HEK293 (cell line): ENCODE measurements at regions not wholly inside any gene's neighbourhood (a gene's known extent, or its start where the extent isn't known, plus 50 kb on each side); places are given as distances from the start of the nearest gene placed in this dataset.

Experiments used
- CTCF ChIA-PET: fragments of 350-600 bp; formaldehyde crosslinking; extraction: SDS; loops from one replicate; lab custom pipeline; 2021; ENCODE audit warnings: antibody characterized with exemption; lab: Yijun Ruan, JAX
- POLR2A ChIA-PET: fragments of 300-600 bp; formaldehyde crosslinking; extraction: SDS; loops from one replicate; lab custom pipeline; 2020; ENCODE audit warnings: antibody characterized with exemption, inconsistent platforms; lab: Yijun Ruan, JAX
- H3K27ac ChIP-seq: fragments of 200-500 bp; sonication (Bioruptor generic); 2 replicates; pipeline ENCODE4 v1.5.1; 2014; ENCODE audit warnings: low read depth, low read length, control low read depth, inconsistent platforms; ENCODE audit errors: extremely low read depth
- H3K36me3 ChIP-seq, 2 experiments: fragments of 200-500 bp in 1 of 2; sonication (Bioruptor generic) in 1 of 2; 1 replicate in 1 of 2; 2 replicates in 1 of 2; pipeline ENCODE4 v1.5.1; 2014 to 2017; ENCODE audit warnings: inconsistent platforms in 2 of 2, low read length in 2 of 2; ENCODE audit not compliant: control insufficient read depth in 2 of 2, insufficient read depth in 1 of 2
- H3K4me1 ChIP-seq: fragments of 200-500 bp; sonication (Bioruptor generic); 2 replicates; pipeline ENCODE4 v1.5.1; 2014; ENCODE audit warnings: mild to moderate bottlenecking, low read length, inconsistent platforms; ENCODE audit not compliant: control insufficient read depth, insufficient read depth
- H3K4me3 ChIP-seq: 2 replicates; pipeline ENCODE4 v1.5.1; 2011; ENCODE audit warnings: low read depth, mild to moderate bottlenecking, control low read depth, low read length, moderate library complexity
- H3K9me3 ChIP-seq: fragments of 200-500 bp; sonication (Bioruptor generic); 2 replicates; pipeline ENCODE4 v1.5.1; 2014; ENCODE audit warnings: low read depth, low read length, inconsistent platforms; ENCODE audit not compliant: control insufficient read depth, insufficient read depth
- BCL6B ChIP-seq: fragments of 450-650 bp; formaldehyde crosslinking; IDR thresholded peaks from 2 replicates; pipeline ENCODE4 v1.5.1; 2017; ENCODE audit warnings: missing biosample characterization, missing genetic modification characterization
- EGR2 ChIP-seq: fragments of 450-650 bp; formaldehyde crosslinking; IDR thresholded peaks from 2 replicates; pipeline ENCODE4 v1.5.1; 2016; ENCODE audit warnings: low read depth, missing biosample characterization, missing genetic modification characterization
- HOXD13 ChIP-seq: sonication (generic); formaldehyde crosslinking; IDR thresholded peaks from 2 replicates; pipeline ENCODE4 v1.8.0; 2022; ENCODE audit warnings: missing genetic modification reagents, borderline replicate concordance
- MEIS1 ChIP-seq: sonication (generic); formaldehyde crosslinking; IDR thresholded peaks from 2 replicates; pipeline ENCODE4 v1.8.1; 2022; ENCODE audit warnings: missing genetic modification reagents, mild to moderate bottlenecking, borderline replicate concordance
- PBX3 ChIP-seq: sonication (generic); formaldehyde crosslinking; IDR thresholded peaks from 2 replicates; pipeline ENCODE4 v1.8.1; 2022; ENCODE audit warnings: mild to moderate bottlenecking, moderate library complexity, missing genetic modification reagents
- REPIN1 ChIP-seq: fragments of 450-650 bp; formaldehyde crosslinking; IDR thresholded peaks from 2 replicates; pipeline ENCODE4 v1.5.1; 2017; ENCODE audit warnings: missing biosample characterization, missing genetic modification characterization, low read depth
- SP7 ChIP-seq: fragments of 450-650 bp; formaldehyde crosslinking; IDR thresholded peaks from 2 replicates; pipeline ENCODE4 v1.5.1; 2016; ENCODE audit warnings: missing biosample characterization, missing genetic modification characterization
- YY2 ChIP-seq: fragments of 450-650 bp; formaldehyde crosslinking; IDR thresholded peaks from 2 replicates; pipeline ENCODE4 v1.5.1; 2016; ENCODE audit warnings: missing biosample characterization, missing genetic modification characterization
- ZBTB10 ChIP-seq: fragments of 450-650 bp; formaldehyde crosslinking; IDR thresholded peaks from 2 replicates; pipeline ENCODE4 v1.5.1; 2016; ENCODE audit warnings: missing biosample characterization, missing genetic modification characterization
- ZBTB21 ChIP-seq: fragments of 450-650 bp; formaldehyde crosslinking; IDR thresholded peaks from 2 replicates; pipeline ENCODE4 v1.5.1; 2017; ENCODE audit warnings: missing biosample characterization, missing genetic modification characterization
- ZBTB7A ChIP-seq: fragments of 450-650 bp; formaldehyde crosslinking; IDR thresholded peaks from 2 replicates; pipeline ENCODE4 v1.5.1; 2016; ENCODE audit warnings: low read depth, missing biosample characterization, missing genetic modification characterization
- ZFHX2 ChIP-seq: fragments of 450-650 bp; formaldehyde crosslinking; conservative IDR thresholded peaks from 2 replicates; pipeline ENCODE4 v1.5.1; 2016; ENCODE audit warnings: missing biosample characterization, missing genetic modification characterization
- ZNF133 ChIP-seq: fragments of 450-650 bp; formaldehyde crosslinking; IDR thresholded peaks from 2 replicates; pipeline ENCODE4 v1.5.1; 2016; ENCODE audit warnings: missing biosample characterization, missing genetic modification characterization
- ZNF157 ChIP-seq: fragments of 450-650 bp; formaldehyde crosslinking; IDR thresholded peaks from 2 replicates; pipeline ENCODE4 v1.5.1; 2016; ENCODE audit warnings: missing biosample characterization, missing genetic modification characterization
- ZNF292 ChIP-seq: fragments of 450-650 bp; formaldehyde crosslinking; IDR thresholded peaks from 2 replicates; pipeline ENCODE4 v1.5.1; 2016; ENCODE audit warnings: low read depth, missing biosample characterization, missing genetic modification characterization, borderline replicate concordance
- ZNF350 ChIP-seq: fragments of 450-650 bp; formaldehyde crosslinking; IDR thresholded peaks from 2 replicates; pipeline ENCODE4 v1.5.0; 2017; ENCODE audit warnings: missing biosample characterization, mild to moderate bottlenecking, missing genetic modification characterization
- ZNF518A ChIP-seq: fragments of 450-650 bp; formaldehyde crosslinking; conservative IDR thresholded peaks from 2 replicates; pipeline ENCODE4 v1.5.1; 2016; ENCODE audit warnings: low read depth, missing biosample characterization, missing genetic modification characterization
- ZNF549 ChIP-seq: fragments of 450-650 bp; IDR thresholded peaks from 2 replicates; pipeline ENCODE4 v1.5.1; 2018; ENCODE audit warnings: missing biosample characterization, missing genetic modification characterization, mild to moderate bottlenecking, inconsistent platforms, moderate library complexity
- ZNF596 ChIP-seq: fragments of 450-650 bp; IDR thresholded peaks from 2 replicates; pipeline ENCODE4 v1.5.0; 2018; ENCODE audit warnings: missing biosample characterization, mild to moderate bottlenecking, missing genetic modification characterization, moderate library complexity
- ZNF629 ChIP-seq: fragments of 450-650 bp; formaldehyde crosslinking; IDR thresholded peaks from 2 replicates; pipeline ENCODE4 v1.5.1; 2017; ENCODE audit warnings: missing biosample characterization, missing genetic modification characterization
- ZNF747 ChIP-seq: fragments of 450-650 bp; formaldehyde crosslinking; IDR thresholded peaks from 2 replicates; pipeline ENCODE4 v1.5.1; 2016; ENCODE audit warnings: missing biosample characterization, missing genetic modification characterization
- ZNF830 ChIP-seq: fragments of 450-650 bp; IDR thresholded peaks from 2 replicates; pipeline ENCODE4 v1.5.0; 2018; ENCODE audit warnings: missing biosample characterization, missing genetic modification characterization, low read depth, mild to moderate bottlenecking, moderate library complexity

GRCh38 chr1:193451001-193451400 lies 264.6 kb upstream of the B3GALT2 start:
- H3K4me3 ChIP-seq: no peak overlapping the region
- H3K9me3 ChIP-seq: no peaks in the 10 kb centered on the region
- no peaks in the 10 kb centered on the region for H3K4me1 ChIP-seq
- no peak overlapping the region for H3K27ac ChIP-seq
- H3K36me3 ChIP-seq: no peaks in the 10 kb centered on the region
- POLR2A ChIA-PET: no interaction called here
- TF ChIP-seq YY2: no peak
- no peak for TF ChIP-seq MEIS1
- no peak for TF ChIP-seq ZFHX2 (tag by site-specific recombination)
- no peak for TF ChIP-seq HOXD13 (CRISPR knock-in tag)
- no peak for TF ChIP-seq ZNF596
- no peak for TF ChIP-seq ZBTB21 (tag by site-specific recombination)
- no peak for TF ChIP-seq ZNF747 (tag by site-specific recombination)
- no peak for TF ChIP-seq REPIN1
- no peak for TF ChIP-seq ZNF830 (tag by site-specific recombination)
- no peak for TF ChIP-seq SP7 (tag by site-specific recombination)
- TF ChIP-seq PBX3 (CRISPR knock-in tag): no peak
- TF ChIP-seq ZBTB7A (tag by site-specific recombination): no peak
- TF ChIP-seq ZNF350 (tag by site-specific recombination): no peak
- no peak for TF ChIP-seq ZNF549
- TF ChIP-seq ZBTB10 (tag by site-specific recombination): no peak
- TF ChIP-seq ZNF157: no peak
- no peak for TF ChIP-seq ZNF629 (tag by site-specific recombination)
- TF ChIP-seq EGR2 (tag by site-specific recombination): no peak
- TF ChIP-seq BCL6B: no peak
- CTCF ChIA-PET: interaction anchor here (0.6 kb wide), 1 partner anchor 184 kb away, joined by 4 read pairs; no protein-coding TSS in a partner anchor

- TF ChIP-seq ZNF518A (tag by site-specific recombination) (no peak), ZNF133 (tag by site-specific recombination) (peak; percentile 25; the same call in 1 of the 2 replicates), ZNF292 (tag by site-specific recombination) (no peak)
- Histone ChIP-seq H3K4me1 (no peaks in the 10 kb centered on the region), H3K36me3 (no peaks in the 10 kb centered on the region), H3K9me3 (no peaks in the 10 kb centered on the region), H3K27ac (no peak overlapping the region), H3K4me3 (no peak overlapping the region)
- ChIA-PET CTCF (no interaction called here), POLR2A (no interaction called here)
Observed at GRCh38 chr1:193448682-193449461, 262.5 kb upstream of the B3GALT2 start.
